DOHH2 (cell line): ENCODE measurements at regions not wholly inside any gene's neighbourhood (a gene's known extent, or its start where the extent isn't known, plus 50 kb on each side); places are given as distances from the start of the nearest gene placed in this dataset.

Experiments used
- H3F3A ChIP-seq: fragments of 200-600 bp; sonication (generic), shearing (Covaris generic); 2 replicates; pipeline ENCODE4 v1.6.0; 2016; ENCODE audit warnings: antibody characterized with exemption, mild to moderate bottlenecking; ENCODE audit not compliant: control insufficient read depth, insufficient read depth
- H3K27ac ChIP-seq: fragments of 200-600 bp; sonication (generic); 2 replicates; pipeline ENCODE4 v1.5.1; 2014; ENCODE audit warnings: low read depth, mild to moderate bottlenecking, low read length, moderate library complexity
- H3K27me3 ChIP-seq: fragments of 200-600 bp; sonication (generic); 2 replicates; pipeline ENCODE4 v1.6.1; 2014; ENCODE audit warnings: mild to moderate bottlenecking, low read length, mixed read lengths; ENCODE audit not compliant: control insufficient read depth
- H3K36me3 ChIP-seq: fragments of 200-600 bp; sonication (generic); 2 replicates; pipeline ENCODE4 v1.6.1; 2014; ENCODE audit warnings: mild to moderate bottlenecking, low read length, moderate library complexity, mixed read lengths; ENCODE audit not compliant: control insufficient read depth
- H3K4me1 ChIP-seq: fragments of 200-600 bp; sonication (generic); 2 replicates; pipeline ENCODE4 v1.6.1; 2014; ENCODE audit warnings: mild to moderate bottlenecking, low read length, mixed read lengths; ENCODE audit not compliant: control insufficient read depth
- H3K4me2 ChIP-seq: fragments of 200-600 bp; sonication (generic); 2 replicates; pipeline ENCODE4 v1.6.0; 2014; ENCODE audit warnings: mild to moderate bottlenecking, low read length, moderate library complexity
- H3K4me3 ChIP-seq: fragments of 200-600 bp; sonication (generic); 2 replicates; pipeline ENCODE4 v1.5.1; 2014; ENCODE audit warnings: mild to moderate bottlenecking, low read length, mixed read lengths
- H3K79me2 ChIP-seq: fragments of 200-600 bp; sonication (generic); 2 replicates; pipeline ENCODE4 v1.6.1; 2014; ENCODE audit warnings: mild to moderate bottlenecking, low read length, mixed read lengths; ENCODE audit not compliant: control insufficient read depth
- H3K9me2 ChIP-seq: fragments of 200-600 bp; sonication (generic); replicated peaks from 2 replicates; pipeline ENCODE4 v1.6.1; 2014; ENCODE audit warnings: mild to moderate bottlenecking, low read length, mixed read lengths; ENCODE audit not compliant: control insufficient read depth
- H3K9me3 ChIP-seq: fragments of 200-600 bp; sonication (generic); 2 replicates; pipeline ENCODE4 v1.6.1; 2014; ENCODE audit warnings: antibody characterized with exemption, low read length, mixed read lengths; ENCODE audit not compliant: control insufficient read depth, insufficient read depth
- H4K20me1 ChIP-seq: fragments of 200-600 bp; sonication (generic); 2 replicates; pipeline ENCODE4 v1.6.0; 2014; ENCODE audit warnings: low read depth, mild to moderate bottlenecking, antibody characterized with exemption, low read length, moderate library complexity; ENCODE audit not compliant: control insufficient read depth, insufficient read depth
- EZH2phosphoT487 ChIP-seq: fragments of 200-600 bp; sonication (generic); IDR thresholded peaks from 2 replicates; pipeline ENCODE4 v1.6.1; 2017; ENCODE audit warnings: borderline replicate concordance, mild to moderate bottlenecking, antibody characterized with exemption, low read length, moderate library complexity, mixed read lengths
- TF ChIP-seq, protein P1 (sequence below): fragments of 200-600 bp; sonication (generic); IDR thresholded peaks from one replicate; pipeline ENCODE4 v1.5.1; 2014; ENCODE audit warnings: antibody characterized with exemption, mild to moderate bottlenecking, low read depth, low read length; ENCODE audit not compliant: poor library complexity, severe bottlenecking

DNA sequence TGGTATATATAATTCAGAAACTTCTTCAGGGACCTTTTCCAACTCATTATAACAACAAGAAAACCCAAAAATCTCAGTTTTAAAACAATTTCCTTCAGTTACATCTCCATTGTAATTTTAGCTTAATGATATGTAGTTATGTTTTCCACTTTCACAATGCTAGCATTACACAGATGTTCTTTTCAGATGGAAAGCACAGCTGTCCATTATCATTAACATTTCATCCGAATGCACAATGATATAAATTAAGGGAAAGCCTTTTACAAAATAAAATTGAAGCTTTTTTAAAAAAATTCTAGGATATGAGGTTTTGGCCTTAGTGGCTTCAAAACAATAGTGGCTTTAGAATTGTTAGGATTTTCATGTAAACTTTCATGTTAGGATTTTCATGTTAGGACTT is 389.2 kb downstream of the ADAM29 start:
- H3K9me2 ChIP-seq, result no peaks in the 10 kb centered on the region
- no peaks in the 10 kb centered on the region for H3F3A ChIP-seq
- TF ChIP-seq, protein P1, sequence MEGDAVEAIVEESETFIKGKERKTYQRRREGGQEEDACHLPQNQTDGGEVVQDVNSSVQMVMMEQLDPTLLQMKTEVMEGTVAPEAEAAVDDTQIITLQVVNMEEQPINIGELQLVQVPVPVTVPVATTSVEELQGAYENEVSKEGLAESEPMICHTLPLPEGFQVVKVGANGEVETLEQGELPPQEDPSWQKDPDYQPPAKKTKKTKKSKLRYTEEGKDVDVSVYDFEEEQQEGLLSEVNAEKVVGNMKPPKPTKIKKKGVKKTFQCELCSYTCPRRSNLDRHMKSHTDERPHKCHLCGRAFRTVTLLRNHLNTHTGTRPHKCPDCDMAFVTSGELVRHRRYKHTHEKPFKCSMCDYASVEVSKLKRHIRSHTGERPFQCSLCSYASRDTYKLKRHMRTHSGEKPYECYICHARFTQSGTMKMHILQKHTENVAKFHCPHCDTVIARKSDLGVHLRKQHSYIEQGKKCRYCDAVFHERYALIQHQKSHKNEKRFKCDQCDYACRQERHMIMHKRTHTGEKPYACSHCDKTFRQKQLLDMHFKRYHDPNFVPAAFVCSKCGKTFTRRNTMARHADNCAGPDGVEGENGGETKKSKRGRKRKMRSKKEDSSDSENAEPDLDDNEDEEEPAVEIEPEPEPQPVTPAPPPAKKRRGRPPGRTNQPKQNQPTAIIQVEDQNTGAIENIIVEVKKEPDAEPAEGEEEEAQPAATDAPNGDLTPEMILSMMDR, result no peak
- no peak for TF ChIP-seq EZH2phosphoT487
- H3K36me3 ChIP-seq, result no peaks in the 10 kb centered on the region
- H3K27ac ChIP-seq, result no peak overlapping the region
- no peak overlapping the region for H3K4me2 ChIP-seq
- no peak overlapping the region for H3K4me3 ChIP-seq
- H3K9me3 ChIP-seq, result no peaks in the 10 kb centered on the region
- no peaks in the 10 kb centered on the region for H3K4me1 ChIP-seq
- no peaks in the 10 kb centered on the region for H4K20me1 ChIP-seq
- no peaks in the 10 kb centered on the region for H3K27me3 ChIP-seq
- no peaks in the 10 kb centered on the region for H3K79me2 ChIP-seq

DNA sequence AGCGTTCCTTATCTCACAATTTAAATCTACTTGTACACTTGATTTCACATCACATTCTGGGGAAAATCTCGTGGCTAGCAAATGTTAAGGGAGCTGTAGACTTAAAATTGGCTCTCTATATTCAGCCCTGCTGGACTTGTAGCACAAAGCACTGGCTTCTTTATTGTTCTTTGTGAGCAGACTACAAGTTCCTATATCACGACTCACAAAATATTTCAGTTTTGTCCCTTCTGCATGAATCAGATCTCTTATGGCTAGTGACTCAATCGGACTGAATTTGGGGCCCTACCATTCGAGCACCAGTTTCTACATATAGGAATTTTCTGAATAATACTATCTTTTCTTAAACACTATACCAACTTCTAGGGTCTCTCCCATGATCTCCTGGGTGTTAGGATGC is 390.1 kb downstream of the ADAM29 start:
- no peaks in the 10 kb centered on the region for H3F3A ChIP-seq
- no peaks in the 10 kb centered on the region for H3K36me3 ChIP-seq
- no peaks in the 10 kb centered on the region for H3K9me2 ChIP-seq
- no peaks in the 10 kb centered on the region for H3K79me2 ChIP-seq
- no peaks in the 10 kb centered on the region for H4K20me1 ChIP-seq
- no peaks in the 10 kb centered on the region for H3K27me3 ChIP-seq
- no peaks in the 10 kb centered on the region for H3K4me1 ChIP-seq
- TF ChIP-seq EZH2phosphoT487, result no peak
- TF ChIP-seq, protein P1, result no peak
- H3K27ac ChIP-seq, result no peak overlapping the region
- no peak overlapping the region for H3K4me2 ChIP-seq
- H3K9me3 ChIP-seq, result no peaks in the 10 kb centered on the region
- H3K4me3 ChIP-seq, result no peak overlapping the region

DNA sequence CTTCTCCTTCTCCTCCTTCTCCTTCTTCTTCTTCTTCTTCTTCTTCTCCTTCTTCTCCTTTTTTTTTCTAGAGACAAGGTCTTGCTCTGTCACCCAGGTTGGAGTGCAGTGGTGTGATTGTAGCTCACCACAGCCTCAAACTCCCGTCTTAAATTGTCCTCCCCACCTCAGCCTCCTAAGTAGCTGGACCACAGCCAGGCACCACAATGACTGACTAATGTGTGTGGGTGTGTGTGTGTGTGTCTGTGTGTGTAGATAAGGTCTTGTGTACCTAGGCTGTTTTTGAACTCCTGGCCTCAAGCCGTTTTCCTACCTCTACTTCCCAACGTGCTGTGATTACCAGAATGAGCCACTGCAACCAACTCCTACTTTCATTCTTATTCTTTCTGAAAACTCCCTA is 390.9 kb downstream of the ADAM29 start:
- Histone ChIP-seq H3K4me1 (no peaks in the 10 kb centered on the region), H3K9me2 (no peaks in the 10 kb centered on the region), H4K20me1 (no peaks in the 10 kb centered on the region), H3K27ac (no peak overlapping the region), H3K27me3 (no peaks in the 10 kb centered on the region), H3K36me3 (no peaks in the 10 kb centered on the region), H3K9me3 (no peaks in the 10 kb centered on the region), H3K4me3 (no peak overlapping the region), H3K4me2 (no peak overlapping the region), H3F3A (no peaks in the 10 kb centered on the region), H3K79me2 (no peaks in the 10 kb centered on the region)
- TF ChIP-seq, protein P1, result no peak
- no peak for TF ChIP-seq EZH2phosphoT487

DNA sequence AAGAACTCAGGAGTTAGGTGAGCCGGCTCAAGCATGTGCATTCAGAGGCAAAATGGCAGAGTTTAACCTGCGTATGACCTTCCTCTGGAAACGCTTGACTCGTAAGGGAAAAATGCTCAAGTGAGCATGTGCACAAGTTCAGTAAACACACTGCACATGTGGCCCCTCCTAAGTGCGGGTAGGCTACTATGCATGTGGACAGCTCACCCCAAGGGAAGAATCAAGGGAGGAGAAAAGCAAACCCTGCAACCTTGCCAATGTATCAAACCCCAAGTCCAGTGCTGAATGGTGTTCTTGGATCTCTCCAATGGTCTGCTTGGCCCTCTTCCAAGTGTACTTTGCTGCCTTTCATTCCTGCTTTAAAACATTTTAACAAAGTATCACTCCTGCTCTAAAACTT is 407.1 kb downstream of the ADAM29 start:
- Histone ChIP-seq H3K4me3 (no peak overlapping the region), H3F3A (no peaks in the 10 kb centered on the region), H3K36me3 (no peaks in the 10 kb centered on the region), H3K4me2 (no peak overlapping the region), H3K79me2 (no peaks in the 10 kb centered on the region), H3K27ac (no peak overlapping the region), H3K9me3 (no peaks in the 10 kb centered on the region; the same call in 1 of the 2 replicates), H3K4me1 (no peaks in the 10 kb centered on the region), H4K20me1 (no peaks in the 10 kb centered on the region), H3K27me3 (no peaks in the 10 kb centered on the region), H3K9me2 (no peaks in the 10 kb centered on the region)
- TF ChIP-seq, protein P1, result no peak
- no peak for TF ChIP-seq EZH2phosphoT487
